ENCODE measurements at regions not wholly inside any gene's neighbourhood (a gene's known extent, or its start where the extent isn't known, plus 50 kb on each side); places are given as distances from the start of the nearest gene placed in this dataset.

DNA sequence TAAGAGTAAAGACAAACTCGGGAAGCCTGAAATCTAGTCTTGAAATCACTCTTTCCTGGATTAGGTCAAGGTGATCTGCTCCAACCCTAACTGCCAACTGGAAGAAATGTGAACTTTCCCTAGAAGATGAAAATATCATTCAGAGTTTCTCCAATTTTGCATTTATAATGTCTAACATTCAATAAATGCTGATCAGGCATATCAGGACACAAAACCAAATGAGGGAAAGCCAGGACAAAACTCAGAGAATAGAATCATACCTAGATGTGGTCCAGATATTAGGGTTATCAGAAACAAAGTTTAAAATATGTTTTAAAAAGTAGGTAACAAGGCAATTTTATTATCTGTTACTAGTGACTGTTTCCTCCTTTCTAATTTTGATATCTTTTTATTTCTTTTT lies 335.5 kb upstream of the MAP3K7 start:
- DNase-seq (ENCODE audit: low read depth) = no peak

DNA sequence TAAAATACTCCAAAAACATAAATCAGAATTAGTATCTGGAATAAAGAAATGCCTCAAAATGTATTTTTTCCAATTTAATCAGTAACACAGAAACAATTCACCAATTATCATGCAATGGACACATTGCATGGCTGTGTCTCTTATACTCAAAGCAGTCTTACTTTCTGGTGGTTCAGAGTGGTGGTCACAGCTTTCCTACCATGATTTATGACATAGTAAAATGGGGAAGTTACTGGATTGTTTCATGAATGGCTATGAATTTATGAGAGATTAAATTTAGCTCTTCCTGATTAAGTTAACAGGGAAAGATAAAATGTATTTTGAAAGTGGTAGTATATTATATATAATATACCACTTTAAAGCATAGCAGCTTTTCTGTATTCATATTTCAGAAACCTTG lies 331.5 kb upstream of the MAP3K7 start:
- DNase-seq (ENCODE audit: low read depth) = no peak

DNA sequence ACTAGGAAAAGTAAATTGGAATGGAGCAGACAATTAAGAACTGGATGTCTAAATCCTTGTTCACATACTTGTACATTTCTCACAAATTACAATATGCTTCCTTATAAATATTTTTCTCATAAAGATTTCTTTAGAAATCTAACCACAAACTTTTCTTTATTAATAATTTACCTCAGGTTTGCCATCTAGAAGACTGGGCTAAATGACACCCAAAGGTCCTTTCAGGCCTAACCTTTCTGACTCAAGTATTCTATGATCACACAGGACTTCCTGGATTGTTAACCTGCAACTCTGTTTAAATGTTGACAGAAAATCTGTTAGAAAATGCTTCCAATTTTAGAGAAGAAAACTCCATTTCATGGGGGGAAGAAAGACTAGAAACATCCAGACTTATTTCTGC lies 330.5 kb upstream of the MAP3K7 start:
- DNase-seq (ENCODE audit: low read depth) = no peak

DNA sequence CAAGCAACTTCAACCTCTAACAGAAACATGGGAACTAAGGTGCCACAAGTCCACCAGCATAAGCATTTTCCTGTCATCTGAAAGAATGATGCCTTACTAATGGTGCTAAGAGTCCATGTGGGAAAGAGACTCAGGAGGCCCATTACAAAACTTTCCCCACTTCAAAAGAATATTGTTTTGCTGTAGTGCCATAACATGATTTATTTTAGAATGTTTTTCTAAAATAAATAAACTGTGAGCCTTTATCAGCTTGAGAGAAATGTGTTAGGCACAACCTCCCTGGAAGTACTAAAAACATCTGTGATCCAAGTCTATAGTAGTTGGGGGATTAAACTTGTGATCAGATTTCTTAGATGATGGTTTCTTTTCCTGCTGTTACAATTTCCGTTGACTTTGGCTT lies 330.1 kb upstream of the MAP3K7 start:
- no peak for DNase-seq (ENCODE audit: low read depth)

DNA sequence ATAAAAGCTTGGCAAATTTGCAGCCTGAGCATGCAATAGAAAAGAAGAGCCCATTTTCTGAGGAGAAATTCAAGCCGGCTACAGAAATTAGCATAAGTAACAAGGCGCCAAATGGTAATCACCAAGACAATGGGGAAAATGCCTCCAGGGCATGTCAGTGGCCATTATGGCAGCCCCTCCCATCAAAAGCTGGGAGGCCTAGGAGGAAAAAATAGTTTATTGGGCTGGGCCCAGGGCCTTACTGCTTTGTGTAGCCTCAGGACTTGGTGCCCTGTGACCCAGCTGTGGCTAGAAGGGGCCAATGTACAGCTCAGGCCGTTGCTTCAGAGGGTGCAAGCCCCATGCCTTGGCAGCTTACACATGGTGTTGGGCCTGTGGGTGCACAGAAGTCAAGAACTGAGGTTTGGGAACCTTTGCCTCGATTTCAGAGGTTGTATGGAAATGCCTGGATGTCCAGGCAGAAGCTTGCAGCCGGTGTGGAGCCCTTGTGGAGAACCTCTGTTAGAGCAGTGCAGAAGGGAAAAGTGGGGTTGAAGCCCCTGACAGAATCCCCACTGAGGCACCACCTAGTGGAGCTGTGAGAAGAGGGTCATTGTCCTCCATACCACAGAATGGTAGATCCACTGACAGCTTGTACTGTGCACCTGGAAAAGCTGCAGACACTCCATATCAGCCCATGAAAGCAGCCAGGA lies 328.5 kb upstream of the MAP3K7 start:
- DNase-seq (ENCODE audit: low read depth) = no peak

DNA sequence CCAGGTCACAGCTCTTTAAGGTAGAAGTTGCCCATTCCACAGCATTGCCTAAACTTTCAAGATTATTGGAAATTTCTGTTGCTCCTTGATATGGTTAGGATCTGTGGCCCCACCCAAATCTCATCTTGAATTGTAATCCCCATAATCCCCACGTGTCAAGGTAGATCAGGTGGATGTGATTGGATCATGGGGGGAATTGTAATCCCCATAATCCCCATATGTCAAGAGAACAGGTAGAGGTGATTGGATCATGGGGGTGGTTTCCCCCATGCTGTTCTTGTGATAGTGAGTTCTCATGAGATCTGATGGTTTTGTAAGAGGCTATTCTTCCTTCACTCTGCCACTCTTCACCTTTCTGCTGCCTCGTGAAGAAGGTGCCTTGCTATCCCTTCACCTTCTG lies 327.4 kb upstream of the MAP3K7 start:
- no peak for DNase-seq (ENCODE audit: low read depth)

DNA sequence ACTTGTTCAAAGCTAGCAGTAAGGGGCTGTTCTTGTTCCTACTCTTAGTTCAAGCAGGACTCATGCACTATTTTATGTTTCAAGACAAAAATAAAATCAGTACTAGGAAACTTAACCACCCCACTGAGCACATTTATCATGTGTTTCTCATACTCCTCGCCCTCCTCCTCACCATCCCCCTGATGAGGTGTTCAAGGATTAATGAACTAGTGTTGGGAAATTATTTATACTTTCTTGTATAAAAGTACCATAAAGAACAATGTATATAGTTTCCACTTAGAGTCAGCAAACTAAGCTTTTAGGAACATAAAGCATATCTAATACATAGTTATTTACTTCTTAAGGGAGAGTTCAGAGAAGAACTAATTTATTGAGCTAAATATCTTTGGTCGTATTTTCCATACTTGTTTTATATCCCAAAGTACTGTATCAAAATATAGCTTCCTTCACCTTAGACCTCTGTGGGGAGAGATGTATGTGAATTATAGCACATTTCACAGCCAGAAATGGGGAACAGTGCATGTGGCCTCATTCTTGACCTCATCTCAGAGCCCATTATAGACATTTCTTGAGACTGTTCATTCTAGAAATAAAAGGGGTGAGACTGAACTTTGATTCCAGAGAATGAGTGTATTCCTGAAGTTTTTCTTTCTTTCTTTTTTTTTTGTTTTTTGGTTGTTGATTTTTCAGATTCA lies 326.5 kb upstream of the MAP3K7 start:
- DNase-seq (ENCODE audit: low read depth) = no peak

DNA sequence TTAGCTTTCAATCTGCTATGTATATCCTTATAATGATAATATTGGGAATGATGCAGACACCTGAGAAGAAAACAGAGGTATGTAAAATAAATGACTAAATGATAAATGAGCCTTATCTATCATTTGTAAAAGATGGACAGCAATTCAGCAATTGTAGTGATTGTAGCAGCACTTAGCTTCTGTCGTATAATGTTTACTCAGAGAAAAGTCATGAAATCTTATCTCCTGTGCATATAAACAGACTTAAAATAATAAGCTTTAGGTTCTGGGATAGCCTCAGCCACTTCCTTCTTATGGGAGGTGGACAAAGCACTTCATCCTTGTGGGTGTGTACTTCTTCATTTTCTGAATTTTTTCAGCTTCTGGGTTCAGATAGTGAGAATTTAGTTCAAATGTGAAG lies 324.8 kb upstream of the MAP3K7 start:
- DNase-seq (ENCODE audit: low read depth) = no peak

DNA sequence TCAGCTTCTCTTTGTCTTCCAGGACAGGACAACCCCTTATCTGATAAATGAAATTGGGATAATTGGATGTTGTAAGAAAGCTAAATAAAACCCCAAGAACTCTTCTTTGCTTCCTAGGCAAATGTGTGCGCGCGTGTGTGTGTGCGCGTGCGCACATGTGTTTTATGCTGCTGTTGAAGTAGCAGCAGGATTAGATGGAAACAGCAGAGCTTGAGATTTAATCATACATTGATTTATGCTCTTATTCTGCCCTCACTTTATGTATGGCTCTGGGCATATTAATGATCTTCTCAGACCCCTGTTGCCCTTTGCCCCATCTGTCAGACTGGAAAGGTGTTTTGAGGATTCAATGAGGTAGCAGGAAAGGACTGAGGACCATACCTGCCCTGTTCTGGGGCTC lies 324.0 kb upstream of the MAP3K7 start:
- no peak for DNase-seq (ENCODE audit: low read depth)

DNA sequence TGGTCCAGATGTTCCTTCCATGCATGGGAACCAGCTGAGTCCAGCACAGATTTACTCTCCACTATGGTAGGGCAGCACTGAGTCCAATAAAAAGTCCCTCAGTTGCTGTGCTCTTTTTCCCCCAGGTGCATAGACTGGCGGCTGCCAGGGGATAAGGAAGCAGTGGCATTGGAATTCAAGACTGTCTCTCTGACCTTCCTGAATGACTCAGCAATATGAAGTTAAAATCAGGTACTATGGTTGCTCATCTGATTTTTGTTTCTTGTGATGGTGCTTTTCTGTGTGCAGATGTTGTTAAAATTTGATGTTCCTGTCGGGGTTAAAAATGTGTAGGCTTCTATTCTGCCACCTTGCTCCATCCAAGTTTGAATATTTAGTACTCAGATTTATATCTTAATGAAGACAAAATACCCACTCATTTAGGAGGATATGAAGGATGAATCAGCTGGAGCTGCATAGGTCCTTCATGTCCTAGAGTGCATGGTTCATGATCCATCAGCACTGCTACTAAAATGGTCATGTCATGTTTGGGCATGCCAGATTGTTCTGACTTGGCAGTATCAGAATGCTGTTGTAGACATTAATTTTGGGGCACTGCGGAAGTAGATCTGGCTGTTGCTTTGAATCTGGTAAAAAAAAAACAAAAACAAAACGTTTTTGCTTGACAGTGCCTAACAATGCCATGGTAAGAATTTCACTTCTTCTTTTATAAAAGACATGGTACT lies 321.2 kb upstream of the MAP3K7 start:
- no peak for DNase-seq (ENCODE audit: low read depth)

DNA sequence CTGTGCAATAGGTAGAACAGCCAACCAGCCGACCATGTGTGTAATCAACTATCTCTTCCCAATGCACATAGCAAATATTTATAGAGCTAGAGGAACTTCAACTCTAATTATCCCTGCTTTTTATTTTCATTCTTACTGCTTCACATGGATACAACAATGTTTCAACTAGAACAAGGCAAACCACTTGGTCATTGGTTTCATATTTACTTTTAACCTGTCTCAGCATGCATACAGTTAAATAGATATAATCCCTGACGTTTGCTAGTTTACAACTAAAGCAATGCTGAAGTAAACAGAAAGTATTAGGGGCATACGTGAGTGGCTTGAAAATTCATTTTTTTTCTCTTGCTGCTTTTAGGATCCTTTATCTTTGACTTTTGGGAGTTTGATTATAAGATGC lies 318.5 kb upstream of the MAP3K7 start:
- DNase-seq (ENCODE audit: low read depth) = no peak

DNA sequence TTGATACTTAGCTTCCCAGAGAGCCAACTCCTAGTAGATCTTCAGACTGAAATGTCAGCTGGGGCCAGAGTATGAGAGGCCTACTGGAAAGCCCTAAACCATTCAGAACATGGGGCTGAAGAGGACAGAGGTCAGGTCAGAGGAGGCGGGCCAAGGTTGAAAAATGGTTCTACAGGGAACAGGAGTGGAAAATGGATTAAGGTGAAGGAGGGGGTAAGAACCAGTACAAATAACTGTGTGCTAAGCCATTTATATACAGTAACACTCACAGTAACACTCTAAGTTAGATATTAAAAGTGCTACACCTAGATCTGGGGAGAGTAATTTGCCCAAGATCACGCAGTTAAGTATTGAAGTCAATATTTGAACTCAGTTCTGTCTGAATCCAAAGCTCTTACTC lies 313.2 kb upstream of the MAP3K7 start:
- no peak for DNase-seq (ENCODE audit: low read depth)

DNA sequence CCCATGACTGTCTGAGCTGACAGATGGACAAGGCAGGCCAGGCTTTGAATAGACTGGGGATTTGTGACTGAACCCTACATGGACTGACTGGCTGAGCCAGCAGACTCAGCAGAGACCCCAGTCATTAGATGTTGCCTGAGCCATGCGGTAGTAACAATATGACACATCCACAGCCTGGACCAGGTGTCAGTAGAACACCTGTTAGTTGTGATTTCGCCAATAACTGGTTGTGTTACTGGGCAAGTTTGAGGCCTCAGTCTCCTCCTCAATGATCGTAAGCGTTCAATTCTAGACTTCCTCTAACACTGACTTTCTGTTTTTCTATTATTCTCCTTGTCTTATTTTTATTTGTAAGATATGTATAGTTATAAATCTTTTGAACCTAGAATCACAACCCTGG lies 311.9 kb upstream of the MAP3K7 start:
- no peak for DNase-seq (ENCODE audit: low read depth)

DNA sequence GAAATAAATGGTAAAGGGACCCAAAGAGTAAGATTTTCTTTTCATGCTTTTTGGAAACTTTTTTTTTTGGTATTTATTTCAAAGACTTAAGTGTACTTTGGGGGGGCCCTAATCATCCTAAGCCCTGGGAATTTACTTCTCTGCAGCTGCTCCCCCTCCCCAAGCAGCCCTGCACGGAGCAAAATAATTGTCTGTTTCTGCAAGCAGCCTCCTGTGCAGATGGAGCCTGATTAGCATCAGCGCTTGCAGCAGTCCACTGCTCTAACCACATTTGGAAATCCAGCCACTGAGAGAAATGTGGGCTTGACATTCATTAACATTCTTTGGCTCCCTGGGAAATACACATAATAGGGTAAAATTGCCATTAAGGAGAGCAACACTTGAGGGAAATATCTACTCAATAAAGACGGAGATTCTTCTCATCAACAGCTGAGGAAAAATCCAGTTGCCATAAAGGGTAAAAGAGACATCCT lies 309.2 kb upstream of the MAP3K7 start:
- no peak for DNase-seq (ENCODE audit: low read depth)

DNA sequence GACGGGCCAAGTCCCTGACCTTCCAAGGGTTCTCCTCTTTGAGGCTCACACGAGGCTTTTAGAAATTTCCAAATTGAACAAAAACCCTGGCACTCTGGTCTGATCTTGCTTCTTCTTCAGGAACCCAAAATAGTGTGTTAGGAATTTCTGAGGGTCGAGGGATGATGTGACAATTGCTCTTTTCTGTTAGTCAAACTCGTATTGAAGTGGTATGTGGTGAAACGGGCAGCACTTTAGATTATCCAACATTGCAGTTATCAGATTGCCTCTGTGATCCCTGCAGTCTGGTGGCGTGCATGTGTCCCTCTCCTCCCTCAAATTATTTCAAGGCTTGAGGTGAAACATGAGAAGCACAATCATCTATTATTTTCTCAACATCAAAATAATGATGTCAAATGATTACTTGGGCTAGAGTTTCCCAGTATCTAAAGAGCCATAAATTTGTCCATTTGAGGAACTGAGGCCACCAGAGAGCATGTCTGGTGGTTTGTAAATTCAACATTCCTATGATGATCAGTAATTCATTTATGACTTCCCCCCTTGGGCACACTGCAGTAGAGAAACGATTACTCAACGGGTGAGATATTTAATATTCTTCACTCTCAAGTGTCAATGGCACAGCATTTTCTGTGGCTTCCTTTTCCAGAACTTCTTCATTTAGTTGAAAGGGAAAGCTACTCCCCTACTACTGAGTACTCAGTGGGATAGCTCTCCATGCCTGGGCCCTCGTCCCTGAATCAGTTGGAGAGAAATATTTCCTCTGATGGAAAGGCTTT lies 308.6 kb upstream of the MAP3K7 start:
- DNase-seq (ENCODE audit: low read depth) = no peak

DNA sequence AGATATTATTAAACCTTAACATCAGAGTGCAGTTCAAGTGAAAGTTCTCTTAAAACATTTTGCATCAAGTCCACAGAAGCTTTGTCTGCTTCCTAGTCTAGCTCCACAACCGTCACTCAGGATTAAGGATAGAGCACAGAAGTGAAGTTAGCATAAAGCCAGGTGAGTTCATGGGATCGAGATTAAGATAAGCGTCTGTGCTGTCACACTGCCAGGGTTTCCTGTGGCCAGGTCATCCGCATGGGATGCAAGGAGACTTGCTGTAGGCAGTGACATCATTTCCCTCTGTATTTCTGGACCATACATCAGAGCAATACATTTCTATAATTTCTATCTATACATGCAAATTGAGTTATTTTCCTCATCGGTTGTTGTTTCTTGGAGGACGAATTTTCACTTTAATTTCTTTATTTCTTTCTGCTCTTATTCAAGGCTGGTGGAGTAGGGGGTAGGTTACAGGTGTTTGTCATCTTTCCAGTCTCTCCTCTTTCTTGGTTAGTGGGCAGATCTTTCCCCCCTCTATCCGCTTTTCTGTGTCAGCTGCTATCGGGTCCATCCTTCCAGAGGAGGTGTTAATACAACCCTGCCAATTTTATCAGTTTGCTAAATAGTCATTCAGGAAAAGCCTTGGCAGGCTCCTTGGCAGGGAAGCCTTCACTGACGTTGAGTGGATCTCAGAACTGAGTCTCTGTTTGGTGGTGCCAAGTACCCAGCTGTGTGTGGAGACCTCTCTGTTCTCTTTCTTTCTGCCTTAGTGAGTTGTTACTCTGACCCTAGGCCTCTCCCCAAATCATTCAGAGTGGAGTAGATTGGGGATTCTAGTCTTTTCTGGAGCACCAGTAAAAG lies 307.6 kb upstream of the MAP3K7 start:
- DNase-seq (ENCODE audit: low read depth) = no peak

DNA sequence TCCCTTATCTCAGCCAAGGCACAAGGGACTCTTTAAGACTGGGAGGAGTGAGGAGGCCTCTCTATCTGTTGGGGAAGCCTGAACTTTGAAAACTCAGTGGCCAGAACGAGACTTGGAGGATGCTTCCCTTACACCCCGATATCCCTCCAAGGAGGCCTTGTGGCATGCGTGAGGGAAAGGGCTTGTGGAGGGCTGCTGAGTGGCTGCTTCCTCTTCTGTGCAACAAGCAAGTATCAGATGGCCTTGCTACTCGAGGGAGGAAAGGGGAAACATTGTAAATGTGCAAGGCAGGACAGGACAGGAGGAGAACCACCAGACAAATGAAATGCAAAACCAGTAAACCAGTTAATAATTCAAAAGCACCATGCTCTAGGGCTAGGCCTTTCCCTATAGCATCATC lies 306.5 kb upstream of the MAP3K7 start:
- no peak for DNase-seq (ENCODE audit: low read depth)

DNA sequence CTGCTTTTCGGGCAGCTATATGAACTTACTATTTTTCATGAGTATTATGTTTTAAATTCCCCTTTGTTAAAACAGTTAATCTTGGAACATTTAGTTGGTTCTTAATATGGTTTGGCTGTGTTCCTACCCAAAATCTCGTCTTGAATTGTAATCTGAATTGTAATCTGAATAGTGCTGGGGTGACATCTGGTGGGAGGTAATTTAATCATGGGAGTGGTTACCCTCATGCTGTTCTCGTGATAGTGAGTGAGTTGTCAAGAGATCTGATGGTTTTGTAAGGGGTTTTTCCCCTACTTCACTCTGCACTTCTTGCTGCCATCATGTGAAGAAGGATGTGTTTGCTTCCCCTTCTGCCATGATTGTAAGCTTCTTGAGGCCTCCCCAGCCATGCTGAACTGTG lies 305.4 kb upstream of the MAP3K7 start:
- DNase-seq (ENCODE audit: low read depth) = no peak

DNA sequence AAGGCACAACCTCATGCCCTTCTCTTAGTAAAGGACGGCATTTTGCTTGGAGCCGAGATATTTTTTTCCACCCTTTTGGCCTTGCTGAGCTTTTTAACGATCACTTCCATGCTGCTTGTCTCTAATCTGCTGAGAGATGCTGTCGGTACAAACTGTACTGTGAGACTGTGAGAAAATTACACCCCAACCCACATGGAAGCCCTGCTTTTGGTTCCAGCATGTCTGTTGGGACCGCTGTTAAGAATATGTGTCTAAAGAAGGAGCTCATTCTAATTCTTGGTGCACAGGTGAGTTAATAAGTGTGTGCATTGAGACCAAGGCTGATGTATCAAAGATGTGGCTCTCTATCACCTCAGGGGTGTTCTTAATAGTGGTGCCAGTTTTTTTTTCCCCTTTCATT lies 304.5 kb upstream of the MAP3K7 start:
- DNase-seq (ENCODE audit: low read depth) = no peak

DNA sequence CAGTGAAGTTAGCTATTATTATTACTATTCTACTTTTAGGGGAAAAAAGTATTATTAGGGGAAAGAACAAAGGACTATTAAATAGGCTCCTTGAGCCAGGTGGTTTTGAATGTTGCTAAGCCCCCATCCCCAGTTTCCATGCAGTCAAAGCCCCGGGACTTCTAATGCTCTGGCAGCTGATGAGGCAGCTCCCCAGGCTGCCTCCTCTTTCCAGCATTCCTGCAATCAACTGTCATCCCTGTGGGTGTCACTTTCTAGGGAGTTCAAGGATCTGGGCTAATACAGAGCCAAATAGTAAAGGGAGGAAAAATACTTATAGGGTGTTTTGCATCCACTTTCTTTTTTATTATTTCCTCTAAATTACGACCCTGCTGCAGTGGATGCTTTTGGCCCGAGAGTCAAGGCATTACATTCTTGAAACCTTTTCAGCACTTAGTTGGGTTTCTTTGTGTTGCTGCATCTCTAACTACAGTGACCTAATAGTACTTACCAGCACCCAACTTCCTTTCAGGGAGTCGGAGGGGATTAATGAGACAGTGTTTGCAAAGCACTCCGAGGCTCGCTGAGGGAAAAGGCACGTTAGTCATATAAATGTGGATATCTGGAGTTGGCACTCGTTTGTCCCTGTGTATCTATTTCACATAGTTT lies 303.9 kb upstream of the MAP3K7 start:
- no peak for DNase-seq (ENCODE audit: low read depth)

DNA sequence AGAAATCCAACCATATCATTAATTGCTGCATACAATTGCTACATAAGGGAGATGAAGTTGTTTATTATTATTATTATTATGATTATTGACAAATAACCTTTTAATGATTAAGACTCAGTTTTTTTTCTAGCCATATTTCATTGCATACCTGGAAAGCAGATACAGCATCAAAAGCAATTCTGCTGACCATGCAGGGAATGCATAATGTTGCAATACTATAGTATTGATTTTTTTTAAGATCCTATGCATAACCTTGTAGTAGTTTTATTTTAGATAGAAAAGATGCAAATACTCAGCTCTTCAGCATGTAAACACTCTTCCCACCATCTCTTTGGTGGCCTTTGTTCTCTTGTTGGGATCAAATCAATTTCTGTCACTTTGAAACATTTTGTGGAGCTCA lies 300.9 kb upstream of the MAP3K7 start:
- no peak for DNase-seq (ENCODE audit: low read depth)
